ENCODE measurements at regions not wholly inside any gene's neighbourhood (a gene's known extent, or its start where the extent isn't known, plus 50 kb on each side); places are given as distances from the start of the nearest gene placed in this dataset.
A peak's percentile ranks its signal among the peaks of the same experiment; 100 is the strongest.

DNA sequence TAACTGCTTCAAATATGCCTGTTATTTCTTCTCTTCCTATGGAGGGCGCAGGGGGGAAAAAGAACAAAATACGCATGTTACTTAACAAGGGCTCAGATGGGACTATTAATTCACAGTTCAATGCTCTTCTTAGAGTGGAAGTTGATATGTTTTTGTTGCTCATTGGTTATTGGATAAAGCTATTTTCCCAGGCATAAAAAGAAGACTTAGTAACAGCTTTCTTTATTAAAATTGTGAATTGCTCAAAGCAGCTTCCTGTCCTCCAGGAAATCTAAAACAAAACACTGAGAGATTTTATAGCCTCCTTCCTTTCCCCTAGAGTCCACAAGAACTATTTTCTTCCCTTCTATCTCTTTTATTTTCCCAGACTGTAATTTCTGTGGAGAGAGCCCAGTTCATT, 180.8 kb downstream of the SH3BP4 start:
- H3K4me3 ChIP-seq (ENCODE audit: low read depth, low read length), result no peak overlapping the region
- DNase-seq (ENCODE audit: low read depth), result no peak
- TF ChIP-seq, protein P1, sequence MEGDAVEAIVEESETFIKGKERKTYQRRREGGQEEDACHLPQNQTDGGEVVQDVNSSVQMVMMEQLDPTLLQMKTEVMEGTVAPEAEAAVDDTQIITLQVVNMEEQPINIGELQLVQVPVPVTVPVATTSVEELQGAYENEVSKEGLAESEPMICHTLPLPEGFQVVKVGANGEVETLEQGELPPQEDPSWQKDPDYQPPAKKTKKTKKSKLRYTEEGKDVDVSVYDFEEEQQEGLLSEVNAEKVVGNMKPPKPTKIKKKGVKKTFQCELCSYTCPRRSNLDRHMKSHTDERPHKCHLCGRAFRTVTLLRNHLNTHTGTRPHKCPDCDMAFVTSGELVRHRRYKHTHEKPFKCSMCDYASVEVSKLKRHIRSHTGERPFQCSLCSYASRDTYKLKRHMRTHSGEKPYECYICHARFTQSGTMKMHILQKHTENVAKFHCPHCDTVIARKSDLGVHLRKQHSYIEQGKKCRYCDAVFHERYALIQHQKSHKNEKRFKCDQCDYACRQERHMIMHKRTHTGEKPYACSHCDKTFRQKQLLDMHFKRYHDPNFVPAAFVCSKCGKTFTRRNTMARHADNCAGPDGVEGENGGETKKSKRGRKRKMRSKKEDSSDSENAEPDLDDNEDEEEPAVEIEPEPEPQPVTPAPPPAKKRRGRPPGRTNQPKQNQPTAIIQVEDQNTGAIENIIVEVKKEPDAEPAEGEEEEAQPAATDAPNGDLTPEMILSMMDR (conservative IDR thresholded peaks at IDR 0.05; ENCODE audit: low read depth, low read length), result no peak

DNA sequence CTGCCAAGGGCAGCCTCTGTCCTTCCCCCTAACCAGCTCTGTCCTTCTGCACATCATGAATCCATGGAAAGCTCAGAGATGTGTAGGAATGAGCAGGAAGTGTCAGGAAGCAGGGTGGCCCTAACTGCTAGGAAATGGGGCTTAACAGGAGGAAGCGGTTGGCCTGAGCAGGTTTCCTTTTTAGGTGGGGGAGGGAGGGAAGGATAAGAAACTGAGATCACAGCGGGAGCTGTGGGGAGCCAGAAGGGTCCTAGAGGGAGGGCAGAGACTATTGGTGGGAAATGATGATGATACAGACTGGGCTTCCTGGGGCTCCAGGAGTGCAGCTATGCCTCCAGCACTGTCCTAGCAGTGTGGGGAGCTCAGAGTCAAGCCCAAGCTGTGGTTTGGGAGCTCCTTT, 182.0 kb downstream of the SH3BP4 start:
- DNase-seq (ENCODE audit: low read depth), result no peak
- TF ChIP-seq, protein P1 (conservative IDR thresholded peaks at IDR 0.05; ENCODE audit: low read depth, low read length), result no peak
- H3K4me3 ChIP-seq (ENCODE audit: low read depth, low read length), result no peak overlapping the region

DNA sequence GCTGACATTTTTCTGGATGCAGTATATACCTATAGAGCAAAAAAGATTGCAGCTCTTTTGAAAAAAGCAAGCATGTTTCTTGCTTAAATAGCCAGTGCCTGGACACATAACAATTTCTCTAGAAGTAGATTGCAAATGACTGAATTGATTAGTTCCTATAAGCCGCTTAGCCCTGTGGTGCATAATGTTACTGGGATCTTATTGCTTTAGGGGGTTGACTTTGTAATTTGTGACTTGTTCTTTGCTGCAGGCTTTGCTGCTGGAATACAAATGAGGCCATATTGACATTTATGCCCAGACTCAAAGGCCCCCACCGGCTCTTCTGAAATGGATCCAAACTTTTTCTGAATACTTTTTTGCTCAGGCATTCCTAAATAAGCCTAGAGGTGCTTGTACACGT, 182.6 kb downstream of the SH3BP4 start:
- H3K4me3 ChIP-seq (ENCODE audit: low read depth, low read length), result no peak overlapping the region
- no peak for DNase-seq (ENCODE audit: low read depth)
- TF ChIP-seq, protein P1 (conservative IDR thresholded peaks at IDR 0.05; ENCODE audit: low read depth, low read length), result no peak

DNA sequence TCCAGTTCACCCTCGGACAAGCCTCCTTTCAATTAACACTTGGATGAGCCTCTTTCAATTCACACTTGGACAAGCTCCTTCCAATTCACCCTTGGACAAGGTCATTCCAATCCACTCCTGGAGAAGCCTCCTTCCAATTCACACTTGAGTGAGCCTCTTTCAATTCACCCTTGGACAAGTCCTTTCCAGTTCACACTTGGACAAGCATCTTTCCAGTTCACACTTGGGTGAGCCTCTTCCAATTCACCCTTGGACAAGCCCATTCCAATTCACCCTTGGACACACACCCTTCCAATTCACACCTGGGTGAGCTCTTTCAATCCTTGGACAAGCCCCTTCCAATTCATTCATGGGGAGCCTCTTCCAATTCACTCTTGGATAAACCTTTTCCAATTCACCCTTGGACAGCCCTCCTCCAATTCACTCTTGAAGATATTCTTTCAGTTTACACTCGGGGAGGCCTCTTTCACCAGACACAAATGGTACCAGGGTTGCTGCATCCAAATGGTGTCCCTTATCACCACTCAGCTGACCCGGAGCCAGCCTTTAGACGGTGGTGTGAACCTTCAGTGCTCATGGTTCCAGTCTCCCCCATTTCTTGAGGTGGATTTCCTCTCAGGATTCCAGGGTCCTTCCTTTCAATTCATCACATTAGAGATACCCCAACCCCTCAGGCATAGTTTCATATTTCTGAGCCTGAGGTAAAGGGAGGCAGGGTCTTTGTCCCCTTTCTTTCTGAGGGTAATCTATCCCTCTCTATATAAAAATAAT, 183.6 kb downstream of the SH3BP4 start:
- TF ChIP-seq, protein P1 (conservative IDR thresholded peaks at IDR 0.05; ENCODE audit: low read depth, low read length), result no peak
- DNase-seq (ENCODE audit: low read depth), result no peak
- H3K4me3 ChIP-seq (ENCODE audit: low read depth, low read length), result no peak overlapping the region

DNA sequence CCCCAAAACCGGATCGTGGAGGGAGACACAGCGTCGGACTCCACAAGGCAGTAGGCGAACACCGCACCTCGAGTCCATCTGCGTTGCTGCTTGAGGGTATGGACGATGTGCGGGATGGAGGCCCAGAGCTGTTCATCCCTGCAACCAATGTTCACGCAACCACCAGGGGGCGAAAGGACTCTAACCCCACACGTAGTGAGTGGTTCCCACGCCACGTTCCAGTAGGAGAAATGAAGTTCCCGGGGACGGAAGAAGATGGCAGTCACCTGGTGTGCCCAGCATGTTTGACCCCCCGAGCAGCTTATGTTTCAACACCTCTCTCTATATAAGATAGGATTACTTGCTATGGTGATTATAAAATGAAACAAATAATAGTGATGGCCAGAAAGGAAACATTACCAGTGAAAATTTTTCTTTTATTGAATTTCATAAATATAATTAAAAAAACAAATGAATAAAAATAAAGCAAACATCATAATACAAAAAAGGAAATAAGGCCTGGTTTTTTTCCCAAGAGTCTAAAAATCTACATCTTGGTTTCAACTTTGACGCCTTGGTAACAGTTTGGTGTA, 184.3 kb downstream of the SH3BP4 start:
- peak; percentile 87 for DNase-seq (ENCODE audit: low read depth)
- H3K4me3 ChIP-seq (ENCODE audit: low read depth, low read length), result no peak overlapping the region
- TF ChIP-seq, protein P1 (conservative IDR thresholded peaks at IDR 0.05; ENCODE audit: low read depth, low read length), result peak; percentile 90

DNA sequence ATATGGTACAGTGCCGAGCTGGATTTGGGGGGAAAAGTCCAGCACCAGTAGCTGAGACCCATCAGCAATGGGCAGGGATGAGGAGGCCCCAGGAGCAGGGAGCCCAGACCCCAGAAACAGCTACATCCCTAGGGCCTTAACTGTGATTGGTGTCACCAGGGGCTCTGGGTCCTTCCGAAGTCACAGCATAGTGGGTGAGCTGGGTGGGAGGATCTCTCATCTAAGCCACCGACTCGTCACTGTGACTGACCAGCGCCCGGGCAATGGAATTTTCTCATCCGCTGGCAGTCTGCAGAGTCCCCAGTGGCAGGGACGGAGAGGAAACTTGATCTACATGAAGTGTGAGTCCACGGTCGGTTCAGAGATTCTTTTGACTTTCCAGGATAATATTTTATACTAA, 186.5 kb downstream of the SH3BP4 start:
- no peak overlapping the region for H3K4me3 ChIP-seq (ENCODE audit: low read depth, low read length)
- TF ChIP-seq, protein P1 (conservative IDR thresholded peaks at IDR 0.05; ENCODE audit: low read depth, low read length), result no peak
- DNase-seq (ENCODE audit: low read depth), result no peak

Data from choroid plexus epithelial cell (primary cell).